OCI-LY3 (cell line): ENCODE measurements at regions not wholly inside any gene's neighbourhood (a gene's known extent, or its start where the extent isn't known, plus 50 kb on each side); places are given as distances from the start of the nearest gene placed in this dataset.

ENCODE experiments used
- CTCF ChIP-seq: fragments of 200-600, 300-600 bp; sonication (generic); IDR thresholded peaks from 2 replicates; pipeline ENCODE4 v1.5.1; 2014; ENCODE audit warnings: antibody characterized with exemption, low read length, low read depth
- EZH2phosphoT487 ChIP-seq: fragments of 200-600 bp; shearing (Covaris generic); IDR thresholded peaks from 2 replicates; pipeline ENCODE4 v1.6.1; 2018; ENCODE audit warnings: antibody characterized with exemption, mixed run types, low read depth

- TF ChIP-seq CTCF (no peak), EZH2phosphoT487 (no peak)
These were observed 95.0 kb upstream of the PAM start for GRCh38 chr5:102660111-102660510.
